Erythroblast (primary cell): ENCODE measurements at regions not wholly inside any gene's neighbourhood (a gene's known extent, or its start where the extent isn't known, plus 50 kb on each side); places are given as distances from the start of the nearest gene placed in this dataset.

Experiments used
- GATA1 ChIP-seq: IDR thresholded peaks from 2 replicates; pipeline ENCODE4 v1.6.1; 2011; ENCODE audit warnings: low read depth, mild to moderate bottlenecking, control low read depth, low read length, moderate library complexity
- POLR2A ChIP-seq: IDR thresholded peaks from 2 replicates; pipeline ENCODE4 v1.6.1; 2011; ENCODE audit warnings: mild to moderate bottlenecking, low read length

DNA sequence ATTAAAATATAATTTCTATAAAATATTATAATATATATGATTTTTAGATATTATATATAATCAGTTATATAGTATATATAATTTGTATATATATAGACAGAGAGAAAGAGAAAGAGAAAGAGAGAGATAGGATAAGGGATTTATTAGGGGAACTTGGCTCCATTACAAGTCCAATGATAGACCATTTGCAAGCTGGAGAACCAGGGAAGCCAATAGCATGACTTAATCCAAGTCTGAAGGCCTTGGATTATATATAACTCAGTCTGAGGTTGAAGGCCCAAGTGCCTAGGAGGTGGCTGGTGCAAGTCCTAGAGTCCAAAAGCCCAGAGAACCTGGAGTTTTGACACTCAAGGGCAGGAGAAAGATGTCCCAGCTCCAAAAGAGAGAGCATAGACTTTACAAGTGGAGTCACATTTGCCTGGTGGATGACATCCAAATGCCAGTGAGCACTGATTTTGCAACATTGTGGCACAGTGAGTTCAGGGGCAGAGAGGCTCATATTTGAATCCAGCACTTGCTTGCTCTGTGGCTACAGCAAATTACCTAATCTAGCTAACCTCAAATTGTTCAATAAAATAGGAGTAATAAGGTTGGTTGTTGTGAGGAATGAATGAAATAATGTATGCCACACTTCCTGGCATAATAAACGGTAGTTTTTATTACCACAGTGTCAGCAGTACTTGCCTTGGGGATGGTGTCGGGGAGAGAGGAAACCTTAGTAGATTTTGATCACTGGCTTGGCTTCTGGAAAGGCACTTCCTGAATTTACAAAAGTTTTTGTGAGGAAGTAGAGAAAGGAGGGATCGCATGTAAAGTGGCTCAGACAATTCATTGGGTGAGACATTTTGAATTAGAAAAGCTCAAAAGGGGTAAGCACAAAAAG is 69.6 kb upstream of the CD28 start:
- TF ChIP-seq POLR2A (no peak), GATA1 (no peak)
